HUES6 (cell line): ENCODE measurements at regions not wholly inside any gene's neighbourhood (a gene's known extent, or its start where the extent isn't known, plus 50 kb on each side); places are given as distances from the start of the nearest gene placed in this dataset.

Experiments used
- H3K27ac ChIP-seq: 2 replicates; pipeline ENCODE4 v1.7.0; 2013; ENCODE audit warnings: low read depth, mild to moderate bottlenecking, low read length, inconsistent platforms
- H3K27me3 ChIP-seq: 2 replicates; pipeline ENCODE4 v1.6.1; 2013; ENCODE audit warnings: low read length; ENCODE audit not compliant: control insufficient read depth, insufficient read depth
- H3K36me3 ChIP-seq: 2 replicates; pipeline ENCODE4 v1.6.1; 2013; ENCODE audit warnings: low read length; ENCODE audit not compliant: control insufficient read depth, insufficient read depth
- H3K4me1 ChIP-seq: 2 replicates; pipeline ENCODE4 v1.6.1; 2013; ENCODE audit warnings: low read length; ENCODE audit not compliant: control insufficient read depth, insufficient read depth
- H3K4me3 ChIP-seq: 2 replicates; pipeline ENCODE4 v1.5.1; 2013; ENCODE audit warnings: low read depth, low read length
- H3K9ac ChIP-seq: one replicate; pipeline ENCODE4 v1.6.1; 2013; ENCODE audit warnings: mild to moderate bottlenecking, low read length
- H3K9me3 ChIP-seq: 2 replicates; pipeline ENCODE4 v1.6.1; 2013; ENCODE audit warnings: low read depth, low read length; ENCODE audit not compliant: control insufficient read depth, insufficient read depth

GRCh38 chr14:71411738-71412137 lies 504.5 kb downstream of the PCNX1 start:
- Histone ChIP-seq H3K9me3 (peaks cover 12% of the 10 kb centered on the region; the same call in 1 of the 2 replicates), H3K27ac (no peak overlapping the region), H3K4me3 (no peak overlapping the region)

GRCh38 chr14:71414631-71415403 lies 507.6 kb downstream of the PCNX1 start:
- Histone ChIP-seq H3K9ac (no peak overlapping the region), H3K9me3 (peaks cover 12% of the 10 kb centered on the region; the same call in 1 of the 2 replicates), H3K27me3 (no peaks in the 10 kb centered on the region), H3K4me1 (no peaks in the 10 kb centered on the region; the same call in 1 of the 2 replicates), H3K36me3 (no peaks in the 10 kb centered on the region), H3K27ac (no peak overlapping the region), H3K4me3 (no peak overlapping the region)

More at GRCh38 chr14:71411738-71412137, 504.5 kb downstream of the PCNX1 start:
- H3K27me3 ChIP-seq = no peaks in the 10 kb centered on the region
- H3K36me3 ChIP-seq = no peaks in the 10 kb centered on the region
- no peak overlapping the region for H3K9ac ChIP-seq
- H3K4me1 ChIP-seq = peaks cover 8% of the 10 kb centered on the region

GRCh38 chr14:71415404-71415690 lies 508.1 kb downstream of the PCNX1 start:
- Histone ChIP-seq H3K9me3 (peaks cover 12% of the 10 kb centered on the region; the same call in 1 of the 2 replicates), H3K4me1 (no peaks in the 10 kb centered on the region), H3K27ac (no peak overlapping the region), H3K4me3 (no peak overlapping the region), H3K36me3 (no peaks in the 10 kb centered on the region), H3K9ac (no peak overlapping the region), H3K27me3 (no peaks in the 10 kb centered on the region)

- Histone ChIP-seq H3K4me3 (no peak overlapping the region), H3K4me1 (no peaks in the 10 kb centered on the region), H3K36me3 (no peaks in the 10 kb centered on the region), H3K27ac (no peak overlapping the region), H3K9me3 (peaks cover 12% of the 10 kb centered on the region; the same call in 1 of the 2 replicates), H3K27me3 (no peaks in the 10 kb centered on the region), H3K9ac (no peak overlapping the region)
These were observed 509.1 kb downstream of the PCNX1 start for GRCh38 chr14:71416392-71416791.

- Histone ChIP-seq H3K9me3 (peaks cover 4% of the 10 kb centered on the region; the same call in 1 of the 2 replicates), H3K4me1 (no peaks in the 10 kb centered on the region), H3K27ac (no peak overlapping the region), H3K36me3 (peaks cover 3% of the 10 kb centered on the region; the same call in 1 of the 2 replicates), H3K27me3 (no peaks in the 10 kb centered on the region), H3K4me3 (no peak overlapping the region), H3K9ac (no peak overlapping the region)
These were observed 511.4 kb downstream of the PCNX1 start for GRCh38 chr14:71418532-71419245.

GRCh38 chr14:71423481-71423880 lies 508.7 kb upstream of the RGS6 start:
- Histone ChIP-seq H3K4me3 (no peak overlapping the region), H3K36me3 (peaks cover 3% of the 10 kb centered on the region; the same call in 1 of the 2 replicates), H3K27me3 (no peaks in the 10 kb centered on the region), H3K9ac (no peak overlapping the region), H3K9me3 (peaks cover 28% of the 10 kb centered on the region), H3K27ac (no peak overlapping the region), H3K4me1 (peaks cover 3% of the 10 kb centered on the region; the same call in 1 of the 2 replicates)

GRCh38 chr14:71424941-71425340 lies 507.3 kb upstream of the RGS6 start:
- peaks cover 13% of the 10 kb centered on the region for H3K4me1 ChIP-seq
- H3K4me3 ChIP-seq = no peak overlapping the region
- H3K36me3 ChIP-seq = peaks cover 3% of the 10 kb centered on the region; the same call in 1 of the 2 replicates
- no peak overlapping the region for H3K27ac ChIP-seq
- H3K9me3 ChIP-seq = peaks cover 28% of the 10 kb centered on the region
- H3K27me3 ChIP-seq = no peaks in the 10 kb centered on the region
- no peak overlapping the region for H3K9ac ChIP-seq

- peaks cover 3% of the 10 kb centered on the region; the same call in 1 of the 2 replicates for H3K36me3 ChIP-seq
These were observed 506.2 kb upstream of the RGS6 start for GRCh38 chr14:71426001-71426400.

GRCh38 chr14:71429902-71430301 lies 502.3 kb upstream of the RGS6 start:
- peaks cover 20% of the 10 kb centered on the region for H3K4me1 ChIP-seq
- no peak overlapping the region for H3K27ac ChIP-seq
- no peaks in the 10 kb centered on the region for H3K27me3 ChIP-seq
- peaks cover 15% of the 10 kb centered on the region for H3K9me3 ChIP-seq
- no peaks in the 10 kb centered on the region for H3K36me3 ChIP-seq
- H3K9ac ChIP-seq = no peak overlapping the region
- no peak overlapping the region for H3K4me3 ChIP-seq

More at GRCh38 chr14:71426001-71426400, 506.2 kb upstream of the RGS6 start:
- Histone ChIP-seq H3K4me1 (peaks cover 18% of the 10 kb centered on the region), H3K4me3 (no peak overlapping the region), H3K27me3 (no peaks in the 10 kb centered on the region), H3K27ac (no peak overlapping the region), H3K9me3 (peaks cover 28% of the 10 kb centered on the region), H3K9ac (no peak overlapping the region)

GRCh38 chr14:71430321-71430677 lies 501.9 kb upstream of the RGS6 start:
- Histone ChIP-seq H3K4me3 (no peak overlapping the region), H3K27ac (no peak overlapping the region), H3K27me3 (no peaks in the 10 kb centered on the region), H3K9me3 (peaks cover 13% of the 10 kb centered on the region), H3K4me1 (peaks cover 20% of the 10 kb centered on the region), H3K36me3 (no peaks in the 10 kb centered on the region), H3K9ac (no peak overlapping the region)
